Tibial nerve (tissue), 4 donors: ENCODE measurements at regions not wholly inside any gene's neighbourhood (a gene's known extent, or its start where the extent isn't known, plus 50 kb on each side); places are given as distances from the start of the nearest gene placed in this dataset.

ENCODE experiments used
- EP300 ChIP-seq, 2 donors: sonication (generic); formaldehyde crosslinking; IDR thresholded peaks; one replicate each; pipeline ENCODE4 v1.6.1; 2017; ENCODE audit warnings: antibody characterized with exemption in 2 of 2, mild to moderate bottlenecking in 1 of 2
- POLR2A ChIP-seq, 2 donors: fragments of 450-650 bp; IDR thresholded peaks; one replicate each; pipeline ENCODE4 v1.6.1; 2017; ENCODE audit warnings: antibody characterized with exemption in 2 of 2, mild to moderate bottlenecking in 2 of 2, moderate library complexity in 2 of 2
- TF ChIP-seq, protein P1 (sequence below), 5 experiments: fragments of 200-600 bp in 3 of 5; fragments of 450-650 bp in 2 of 5; sonication (generic) in 3 of 5; IDR thresholded peaks; one replicate each; pipeline ENCODE4 v1.5.1; 2016 to 2019; ENCODE audit warnings: antibody characterized with exemption in 5 of 5, mild to moderate bottlenecking in 3 of 5, moderate library complexity in 2 of 5

DNA sequence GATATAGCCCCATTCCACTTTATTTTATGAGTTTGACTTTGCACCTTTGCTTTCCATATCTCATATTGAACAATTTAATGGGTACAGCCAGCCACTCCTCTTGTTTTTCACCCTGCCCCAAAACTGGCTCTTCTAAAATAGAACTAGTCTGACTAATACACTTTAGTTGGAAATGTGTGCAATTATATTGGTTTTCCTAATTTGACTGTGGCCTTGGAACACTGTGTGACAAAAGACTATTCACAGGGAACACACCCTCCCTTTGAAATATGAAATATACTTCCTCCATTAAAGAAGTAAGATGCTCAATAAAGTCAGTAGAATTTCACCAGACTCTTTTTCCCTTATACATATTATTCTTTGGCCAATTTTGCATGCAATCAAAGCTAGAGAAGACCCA lies 218.6 kb upstream of the DCN start:
- TF ChIP-seq, protein P1, sequence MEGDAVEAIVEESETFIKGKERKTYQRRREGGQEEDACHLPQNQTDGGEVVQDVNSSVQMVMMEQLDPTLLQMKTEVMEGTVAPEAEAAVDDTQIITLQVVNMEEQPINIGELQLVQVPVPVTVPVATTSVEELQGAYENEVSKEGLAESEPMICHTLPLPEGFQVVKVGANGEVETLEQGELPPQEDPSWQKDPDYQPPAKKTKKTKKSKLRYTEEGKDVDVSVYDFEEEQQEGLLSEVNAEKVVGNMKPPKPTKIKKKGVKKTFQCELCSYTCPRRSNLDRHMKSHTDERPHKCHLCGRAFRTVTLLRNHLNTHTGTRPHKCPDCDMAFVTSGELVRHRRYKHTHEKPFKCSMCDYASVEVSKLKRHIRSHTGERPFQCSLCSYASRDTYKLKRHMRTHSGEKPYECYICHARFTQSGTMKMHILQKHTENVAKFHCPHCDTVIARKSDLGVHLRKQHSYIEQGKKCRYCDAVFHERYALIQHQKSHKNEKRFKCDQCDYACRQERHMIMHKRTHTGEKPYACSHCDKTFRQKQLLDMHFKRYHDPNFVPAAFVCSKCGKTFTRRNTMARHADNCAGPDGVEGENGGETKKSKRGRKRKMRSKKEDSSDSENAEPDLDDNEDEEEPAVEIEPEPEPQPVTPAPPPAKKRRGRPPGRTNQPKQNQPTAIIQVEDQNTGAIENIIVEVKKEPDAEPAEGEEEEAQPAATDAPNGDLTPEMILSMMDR (IDR thresholded peaks at IDR 0.05), result no peak
- TF ChIP-seq EP300 (IDR thresholded peaks at IDR 0.05) (no peak), POLR2A (IDR thresholded peaks at IDR 0.05) (no peak)
